H1 (cell line): ENCODE measurements at regions not wholly inside any gene's neighbourhood (a gene's known extent, or its start where the extent isn't known, plus 50 kb on each side); places are given as distances from the start of the nearest gene placed in this dataset.

Source experiments
- BCL11A ChIP-seq, 2 experiments: IDR thresholded peaks; one replicate each; pipeline ENCODE4 v1.6.1; 2011; ENCODE audit warnings: low read depth in 2 of 2, low read length in 2 of 2, mild to moderate bottlenecking in 2 of 2
- KDM5A ChIP-seq: fragments of 200-600 bp; IDR thresholded peaks from 2 replicates; pipeline ENCODE4 v1.7.1; 2012; ENCODE audit warnings: mild to moderate bottlenecking, low read length, inconsistent platforms, mixed read lengths
- MAX ChIP-seq: IDR thresholded peaks from 2 replicates; pipeline ENCODE4 v1.6.1; 2012; ENCODE audit warnings: inconsistent platforms
- SIN3A ChIP-seq, 2 experiments: IDR thresholded peaks in 1 of 2; conservative IDR thresholded peaks in 1 of 2; 2 replicates each; pipeline ENCODE4 v1.6.1; 2011 to 2012; ENCODE audit warnings: low read length in 2 of 2, improper control_type of control experiment in 1 of 2, low read depth in 1 of 2, mild to moderate bottlenecking in 1 of 2
- TAF1 ChIP-seq: IDR thresholded peaks from 2 replicates; pipeline ENCODE4 v1.6.1; 2011; ENCODE audit warnings: mild to moderate bottlenecking, low read depth, low read length

GRCh38 chr4:149911354-149911753, 95.7 kb upstream of the IQCM start (continued):
- TF ChIP-seq SIN3A (conservative IDR thresholded peaks at IDR 0.05 in 1 of 2, IDR thresholded peaks at IDR 0.05 in 1 of 2; ENCODE audit: low read depth in 1 of 2, low read length in 2 of 2): no peak
- TF ChIP-seq MAX: no peak
- no peak for TF ChIP-seq KDM5A
- TF ChIP-seq BCL11A (IDR thresholded peaks at IDR 0.05; ENCODE audit: low read depth in 2 of 2, low read length in 2 of 2): no peak
- TF ChIP-seq TAF1: no peak
